NCI-H2227 treated with DMSO at 0.1 percent for 48 hours (cell line): ENCODE measurements at regions not wholly inside any gene's neighbourhood (a gene's known extent, or its start where the extent isn't known, plus 50 kb on each side); places are given as distances from the start of the nearest gene placed in this dataset.

Experiments used
- DNase-seq: peaks from one replicate; lab custom pipeline; 2025; lab: John Stamatoyannopoulos, UW

- no peak for DNase-seq
Measured at GRCh38 chr6:147078106-147078505, 126.1 kb upstream of the STXBP5 start.

- DNase-seq = no peak
Measured at GRCh38 chr6:147078602-147079001, 125.6 kb upstream of the STXBP5 start.

- DNase-seq = no peak
Measured at GRCh38 chr6:147080225-147080624, 124.0 kb upstream of the STXBP5 start.

GRCh38 chr6:147081076-147081609 lies 123.1 kb upstream of the STXBP5 start:
- no peak for DNase-seq

- no peak for DNase-seq
Measured at GRCh38 chr6:147087641-147088040, 116.6 kb upstream of the STXBP5 start.

GRCh38 chr6:147088861-147089260 lies 115.4 kb upstream of the STXBP5 start:
- no peak for DNase-seq

GRCh38 chr6:147095316-147095715 lies 108.9 kb upstream of the STXBP5 start:
- DNase-seq = no peak

GRCh38 chr6:147099974-147100373 lies 104.2 kb upstream of the STXBP5 start:
- DNase-seq = no peak

GRCh38 chr6:147103007-147103406 lies 101.2 kb upstream of the STXBP5 start:
- DNase-seq = no peak

- DNase-seq = no peak
Measured at GRCh38 chr6:147103694-147104093, 100.5 kb upstream of the STXBP5 start.

GRCh38 chr6:147105786-147106185 lies 98.4 kb upstream of the STXBP5 start:
- DNase-seq = no peak

- DNase-seq = no peak
Measured at GRCh38 chr6:147106759-147107401, 97.3 kb upstream of the STXBP5 start.

- DNase-seq = no peak
Measured at GRCh38 chr6:147108259-147108910, 95.8 kb upstream of the STXBP5 start.

GRCh38 chr6:147109707-147110106 lies 94.5 kb upstream of the STXBP5 start:
- no peak for DNase-seq

GRCh38 chr6:147116056-147116455 lies 88.2 kb upstream of the STXBP5 start:
- no peak for DNase-seq

- no peak for DNase-seq
Measured at GRCh38 chr6:147117011-147117410, 87.2 kb upstream of the STXBP5 start.

GRCh38 chr6:147117580-147117979 lies 86.6 kb upstream of the STXBP5 start:
- DNase-seq = no peak

GRCh38 chr6:147119310-147119709 lies 84.9 kb upstream of the STXBP5 start:
- no peak for DNase-seq

- DNase-seq = no peak
Measured at GRCh38 chr6:147122823-147123222, 81.4 kb upstream of the STXBP5 start.

GRCh38 chr6:147126618-147127022 lies 77.6 kb upstream of the STXBP5 start:
- DNase-seq = no peak

- no peak for DNase-seq
Measured at GRCh38 chr6:147127587-147127986, 76.6 kb upstream of the STXBP5 start.

GRCh38 chr6:147128056-147128455 lies 76.2 kb upstream of the STXBP5 start:
- DNase-seq = no peak

GRCh38 chr6:147131532-147132128 lies 72.6 kb upstream of the STXBP5 start:
- DNase-seq = no peak
